HT-29 (cell line): ENCODE measurements at regions not wholly inside any gene's neighbourhood (a gene's known extent, or its start where the extent isn't known, plus 50 kb on each side); places are given as distances from the start of the nearest gene placed in this dataset.
A peak's percentile ranks its signal among the peaks of the same experiment; 100 is the strongest.
"Not testable (repeated sequence)": the region's sequence is repeated elsewhere in the genome, so short reads cannot be mapped to it uniquely, and the experiment has no call there.

Source experiments
- DNase-seq: peaks from one replicate; pipeline ENCODE4 v3.0.0-alpha.2; 2015; ENCODE audit warnings: low spot score

DNA sequence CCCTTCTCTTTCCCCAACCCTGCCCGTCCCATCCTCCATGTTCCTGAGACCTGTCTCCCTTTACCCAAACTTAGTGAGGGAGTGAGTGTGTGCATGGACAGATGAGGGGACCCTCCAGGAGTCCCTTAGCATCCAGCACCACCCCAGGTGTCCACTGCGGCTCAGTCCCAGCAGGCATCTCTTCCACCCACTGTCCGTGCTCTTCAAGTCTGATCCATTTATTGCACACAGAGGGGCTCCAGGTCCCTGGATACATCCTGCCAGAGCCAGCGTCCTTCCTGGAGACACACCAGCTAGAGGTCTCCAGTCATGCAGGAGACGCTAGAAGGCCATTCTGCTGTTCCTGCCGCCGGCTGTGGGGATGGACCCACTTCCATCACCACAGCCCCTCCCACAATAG, 239.2 kb downstream of the ADGRD1 start:
- no peak for DNase-seq

DNA sequence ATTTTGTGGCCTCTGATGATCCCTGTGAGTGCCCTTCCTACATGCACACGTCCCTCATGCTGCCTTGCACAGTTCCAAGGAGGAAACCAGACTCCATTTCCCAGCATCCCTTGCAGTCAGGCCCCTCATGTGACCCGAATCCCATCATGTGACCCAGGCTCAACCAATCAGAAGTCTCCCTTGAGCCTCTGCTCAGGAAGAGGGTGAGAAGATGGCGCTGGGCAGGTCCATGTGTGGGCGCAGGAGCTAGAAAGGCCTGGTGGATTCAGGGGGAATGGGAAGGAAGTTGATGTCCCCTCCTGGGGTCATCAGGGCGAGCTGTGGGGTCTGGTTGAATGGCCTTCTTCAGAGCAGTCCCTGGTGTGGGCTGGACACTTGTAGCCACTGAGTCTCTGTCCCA, 240.5 kb downstream of the ADGRD1 start:
- DNase-seq = peak; percentile 19

DNA sequence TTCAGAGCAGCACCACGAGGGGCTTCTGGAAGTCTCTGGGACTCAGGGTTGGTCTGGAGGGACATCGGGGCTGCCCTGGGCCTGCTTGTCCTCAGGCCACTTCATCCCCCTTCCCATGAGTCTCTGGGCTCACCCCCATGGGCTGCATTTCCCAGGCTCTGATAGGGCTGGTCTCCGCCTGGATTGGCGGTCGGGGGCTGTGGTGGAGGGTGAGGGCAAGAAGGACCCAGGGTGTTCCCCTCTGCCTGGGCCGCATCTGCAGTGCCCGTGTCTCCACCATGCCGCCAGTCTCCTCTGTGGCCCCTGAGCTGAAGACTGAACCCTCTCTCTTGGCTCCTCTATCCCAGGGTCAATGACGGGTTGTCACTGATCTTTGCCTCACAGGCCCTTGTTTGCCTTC, 242.1 kb downstream of the ADGRD1 start:
- DNase-seq = no peak

DNA sequence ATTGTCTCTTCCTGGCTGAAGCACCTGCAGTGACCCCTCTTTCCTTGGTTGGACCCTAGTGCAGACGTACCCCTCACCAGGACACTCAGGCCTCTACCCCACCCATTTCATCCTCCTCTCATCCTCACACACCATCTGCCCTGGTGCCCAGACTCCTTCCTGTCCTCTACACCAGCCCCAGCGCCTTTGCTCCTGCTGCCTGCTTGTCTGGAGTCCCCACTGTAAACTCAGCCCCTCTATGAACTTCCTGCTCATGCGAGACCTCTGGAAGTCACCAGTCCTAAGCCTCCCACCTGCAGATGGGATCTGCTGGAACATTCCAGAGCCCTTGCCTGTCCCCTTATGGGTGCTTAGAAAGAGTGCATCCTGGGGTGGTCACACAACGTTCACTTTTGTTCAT, 242.5 kb downstream of the ADGRD1 start:
- DNase-seq = no peak

DNA sequence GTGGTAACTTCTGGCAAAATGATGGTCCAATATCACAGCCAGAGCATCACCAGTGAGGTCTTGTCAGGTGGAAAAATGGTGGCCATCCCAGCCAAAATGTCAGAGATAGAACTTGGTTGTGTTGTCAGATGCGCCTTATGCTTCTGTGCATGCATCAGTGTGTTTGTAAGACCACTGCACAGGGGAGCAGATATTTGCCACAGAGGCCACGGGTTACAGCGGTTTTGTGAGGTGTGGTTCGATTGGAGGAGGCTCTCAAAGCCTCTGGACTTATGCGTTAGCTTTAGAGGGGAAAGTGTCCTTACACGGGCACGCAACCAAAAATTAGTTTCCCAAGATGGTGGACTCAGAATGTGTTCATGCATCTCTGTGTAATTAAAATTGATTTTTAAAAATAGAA, 243.8 kb downstream of the ADGRD1 start:
- DNase-seq = no peak

DNA sequence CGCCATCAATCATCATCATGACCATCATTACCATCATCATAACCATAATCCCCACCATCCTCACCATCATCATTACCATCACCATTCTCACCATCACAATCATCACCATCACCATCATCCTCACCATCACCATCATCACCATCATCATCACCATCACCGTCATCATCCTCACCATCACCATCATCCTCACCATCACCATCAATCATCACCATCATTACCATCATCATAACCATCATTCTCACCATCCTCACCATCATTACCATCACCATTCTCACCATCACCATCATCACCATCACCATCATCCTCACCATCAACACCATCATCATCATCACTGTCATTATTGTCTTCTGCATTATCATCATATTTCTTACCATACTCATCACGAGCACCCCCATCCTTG, 245.5 kb downstream of the ADGRD1 start:
- no peak for DNase-seq

DNA sequence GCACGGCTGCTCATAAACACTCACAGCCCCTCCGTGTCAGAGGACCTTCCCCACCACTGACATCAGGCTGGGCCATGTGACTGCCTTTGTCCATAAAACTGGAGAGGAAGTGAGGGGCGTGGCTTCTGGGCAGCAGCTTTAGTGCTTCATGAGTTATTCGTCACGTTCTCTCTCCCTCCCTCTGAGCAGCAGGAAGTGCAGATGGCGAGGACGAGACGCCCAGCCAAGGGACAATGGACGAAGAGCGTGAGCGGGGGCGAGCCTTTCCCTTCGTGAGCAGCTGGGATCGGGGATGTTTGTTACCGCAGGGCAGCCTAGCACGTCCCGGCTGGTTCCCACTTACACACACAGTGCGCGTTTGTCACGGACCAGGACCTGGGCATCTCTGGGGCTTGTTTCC, 248.2 kb downstream of the ADGRD1 start:
- not testable (repeated sequence) for DNase-seq

DNA sequence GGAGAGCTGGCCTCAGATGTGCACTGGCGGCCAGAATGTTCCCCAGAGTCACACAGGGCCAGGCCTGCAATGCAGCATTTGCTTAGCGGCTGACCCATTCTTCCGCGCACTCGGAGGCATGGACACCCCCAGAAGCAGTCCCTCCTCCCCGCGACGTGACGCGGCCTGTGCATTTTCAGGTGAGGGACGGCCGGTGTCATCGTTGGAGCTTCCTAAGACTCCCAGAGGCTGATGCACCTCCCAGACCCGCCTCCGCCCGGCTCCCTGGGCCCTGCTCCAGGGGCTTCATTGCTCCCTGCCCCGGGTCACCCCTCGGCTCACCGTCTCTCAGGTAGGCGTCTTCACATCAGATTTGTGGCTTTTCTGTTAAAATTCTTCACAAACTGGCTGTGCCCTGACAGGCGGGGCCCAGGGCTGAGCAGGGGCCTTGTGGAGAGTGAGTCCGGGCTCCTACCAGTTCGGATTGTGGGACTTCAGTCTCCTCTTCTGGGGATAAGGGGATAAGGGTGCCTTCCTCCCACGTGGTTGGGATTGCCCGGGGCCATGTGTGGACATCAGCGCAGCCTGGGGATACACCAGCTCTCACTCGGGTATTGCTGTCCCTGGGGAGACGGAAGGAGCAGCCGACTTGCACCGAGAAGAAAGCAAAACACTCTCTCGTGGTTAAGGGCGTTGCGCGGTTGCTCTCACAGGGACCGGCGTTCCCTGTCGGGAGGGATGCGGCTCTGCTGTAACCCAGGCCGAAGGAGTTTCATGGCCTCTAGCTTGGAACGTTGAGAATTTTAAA, 249.1 kb downstream of the ADGRD1 start:
- no peak for DNase-seq

DNA sequence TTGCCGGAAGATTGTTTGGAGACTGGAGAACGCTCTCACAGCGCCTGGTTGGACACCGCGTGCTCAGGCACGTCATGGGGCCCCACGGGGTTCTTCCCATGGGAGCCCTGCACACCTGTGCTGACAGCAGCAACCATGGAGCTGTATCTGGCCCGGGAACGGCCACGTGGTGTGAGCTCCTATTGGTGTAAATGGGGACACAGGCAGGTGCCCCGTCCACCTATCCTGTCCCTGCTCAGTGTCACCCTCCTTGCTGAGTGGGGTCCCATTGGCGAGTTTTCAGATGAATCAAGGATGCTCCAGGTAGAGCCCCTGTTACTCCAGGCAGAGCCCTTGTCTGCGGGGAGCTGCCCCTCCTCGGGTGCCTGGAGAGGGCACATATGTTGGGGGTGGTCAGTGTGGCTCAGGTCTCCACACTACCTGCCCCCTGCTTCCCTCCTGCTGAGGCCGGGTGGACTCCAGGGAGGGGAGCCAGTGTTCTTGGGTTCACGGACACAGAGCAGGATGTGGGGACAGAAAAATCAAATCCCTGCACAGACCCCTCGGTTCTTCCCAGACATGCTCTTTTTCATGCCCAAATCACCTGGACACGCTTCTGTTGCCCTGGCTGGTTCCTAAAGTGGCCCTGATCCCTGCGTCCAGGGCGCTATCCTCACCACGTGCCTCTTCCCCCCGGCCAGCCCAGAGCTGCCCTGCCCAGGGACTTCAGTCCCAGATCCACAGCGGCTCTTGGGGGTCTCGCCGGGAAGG, 250.1 kb downstream of the ADGRD1 start:
- DNase-seq = no peak

DNA sequence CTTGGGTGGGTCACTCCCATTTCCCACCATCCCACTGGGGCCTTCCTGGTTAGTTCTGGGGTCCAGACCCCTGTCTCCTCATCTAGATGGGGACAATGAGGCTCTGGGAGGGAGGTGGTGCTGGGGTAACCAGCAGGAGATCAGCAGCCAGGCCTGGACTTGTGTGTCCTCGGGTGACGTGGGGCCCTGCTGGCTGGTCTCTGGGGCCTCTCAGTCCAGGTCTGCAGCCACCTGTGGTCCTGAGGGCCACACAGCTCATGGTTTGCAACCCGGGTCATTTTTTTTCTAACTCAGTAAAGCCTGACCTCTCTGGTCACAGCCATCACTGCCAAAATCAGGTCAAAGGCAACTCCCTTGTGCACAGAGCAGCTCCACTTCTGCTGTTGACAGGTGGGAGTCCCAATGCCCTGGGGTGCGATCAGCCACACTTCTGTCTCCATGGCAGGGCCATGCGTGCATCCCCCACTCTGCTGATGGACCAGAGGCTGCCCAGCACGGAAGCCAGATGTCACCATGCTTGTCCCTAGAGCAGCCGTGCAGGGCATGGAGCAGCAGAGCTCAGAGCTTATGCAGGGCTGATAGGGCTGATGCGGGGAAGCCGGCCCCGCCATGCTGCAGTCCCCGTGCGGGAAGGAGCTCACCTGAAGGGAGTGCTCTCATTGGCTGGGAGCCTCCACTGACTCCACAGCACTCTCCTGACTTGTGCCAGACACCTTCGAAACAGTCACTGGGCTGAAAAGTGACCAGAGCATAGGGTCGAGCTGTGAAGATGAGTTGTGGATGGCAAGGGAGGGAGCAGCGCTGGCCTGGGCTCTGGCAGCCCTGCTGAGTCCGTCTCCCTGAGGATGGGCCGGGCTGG, 250.9 kb downstream of the ADGRD1 start:
- no peak for DNase-seq

DNA sequence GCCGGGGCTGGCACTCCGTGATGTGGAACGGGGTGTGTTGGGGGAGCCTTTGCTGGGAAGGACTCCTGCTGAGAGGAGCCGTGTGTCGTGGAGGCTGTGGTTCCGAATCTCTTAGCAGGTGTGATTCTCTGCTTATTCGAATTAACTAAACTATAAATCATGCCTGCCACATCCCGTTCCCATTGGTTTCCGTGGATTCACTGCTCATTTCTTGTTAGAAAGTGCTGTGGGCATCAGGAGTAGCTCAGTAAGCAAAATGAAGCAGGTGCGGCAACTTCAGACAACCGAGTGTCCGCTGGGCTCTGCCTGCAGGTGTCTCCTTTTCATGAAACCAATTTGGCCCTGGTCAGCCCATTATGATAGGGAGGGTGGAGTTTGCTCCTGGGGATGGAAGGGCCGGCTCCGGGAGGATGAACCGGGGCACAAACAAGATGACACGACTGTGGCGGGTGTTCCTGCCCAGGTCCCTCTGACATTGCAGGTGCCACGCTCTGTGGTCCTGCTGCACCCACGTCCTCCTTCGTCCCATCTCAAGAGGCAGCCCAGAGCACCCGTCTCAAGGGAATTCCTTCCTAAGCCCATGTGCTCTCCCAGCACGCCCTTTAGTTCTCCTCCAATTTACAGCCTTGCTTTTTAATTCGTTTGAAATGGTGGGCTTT, 251.7 kb downstream of the ADGRD1 start:
- not testable (repeated sequence) for DNase-seq

DNA sequence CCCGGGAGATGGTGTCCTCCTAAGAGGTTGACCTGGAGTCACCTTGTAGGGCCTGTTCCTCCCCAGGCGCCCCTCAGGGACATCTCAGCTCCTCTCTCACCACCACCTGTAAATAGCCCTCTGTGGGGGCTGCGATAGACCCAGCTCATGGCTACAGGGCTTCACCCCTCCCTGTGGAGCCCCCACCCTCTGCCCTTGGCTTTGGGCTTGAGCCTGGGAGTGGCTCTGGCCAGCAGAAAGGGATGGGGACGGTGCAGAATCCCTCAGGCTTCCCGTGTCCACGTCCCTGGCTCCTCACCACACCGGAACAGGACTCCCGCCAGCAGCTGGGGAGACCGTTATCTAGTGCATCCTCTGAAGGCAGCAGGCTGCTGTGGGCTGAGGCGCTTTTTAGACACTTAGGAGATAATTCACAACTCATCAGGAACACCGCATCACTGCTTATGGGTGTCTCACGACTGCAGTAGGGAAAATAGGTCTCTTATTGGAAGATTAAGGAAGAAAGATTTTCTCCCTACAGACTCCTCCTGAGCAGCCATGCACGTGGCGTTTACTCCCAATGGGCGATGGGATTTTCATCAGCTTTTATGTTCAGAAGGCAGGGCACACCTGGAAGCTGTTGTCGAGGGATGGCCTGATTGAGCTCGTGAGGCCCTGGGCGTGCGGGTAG, 253.1 kb downstream of the ADGRD1 start:
- DNase-seq = not testable (repeated sequence)

DNA sequence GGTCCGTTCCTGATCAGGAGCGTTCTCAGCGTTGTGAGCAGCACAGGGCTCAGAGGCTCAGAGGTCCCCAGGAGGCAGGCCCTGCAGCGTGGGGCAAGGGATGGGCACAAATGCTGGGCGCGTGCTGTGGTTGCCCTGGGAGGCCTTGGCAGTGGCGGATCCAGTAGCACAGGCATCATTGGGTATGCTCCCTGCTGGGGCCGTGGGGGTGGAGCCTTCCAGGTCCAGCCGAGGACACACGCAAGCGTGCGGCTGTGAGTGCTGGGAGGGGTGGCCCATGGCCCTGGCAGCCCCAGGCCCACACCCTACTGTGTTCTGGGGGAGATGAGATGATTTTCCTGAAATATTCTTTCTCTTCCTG, 253.6 kb downstream of the ADGRD1 start:
- not testable (repeated sequence) for DNase-seq

DNA sequence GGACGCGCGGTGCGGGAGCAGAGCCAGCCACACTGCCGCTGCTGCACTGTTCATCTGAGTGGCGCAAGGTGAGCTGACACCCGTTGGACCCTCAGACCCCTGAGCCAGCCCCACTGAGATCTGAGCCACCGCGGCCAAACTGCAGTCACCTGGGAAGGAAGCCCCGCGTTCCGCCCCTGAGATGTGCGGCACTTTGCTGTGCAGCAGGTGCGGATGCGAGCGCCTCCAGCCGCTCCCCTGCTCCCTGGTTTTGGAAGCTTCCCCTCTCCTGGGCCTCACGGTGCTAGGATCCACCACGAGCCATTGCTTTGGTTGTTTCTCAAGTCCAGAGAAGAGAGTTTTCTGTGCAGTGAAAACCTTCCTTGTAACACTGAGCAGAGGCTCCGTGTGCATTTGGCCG, 254.1 kb downstream of the ADGRD1 start:
- not testable (repeated sequence) for DNase-seq

DNA sequence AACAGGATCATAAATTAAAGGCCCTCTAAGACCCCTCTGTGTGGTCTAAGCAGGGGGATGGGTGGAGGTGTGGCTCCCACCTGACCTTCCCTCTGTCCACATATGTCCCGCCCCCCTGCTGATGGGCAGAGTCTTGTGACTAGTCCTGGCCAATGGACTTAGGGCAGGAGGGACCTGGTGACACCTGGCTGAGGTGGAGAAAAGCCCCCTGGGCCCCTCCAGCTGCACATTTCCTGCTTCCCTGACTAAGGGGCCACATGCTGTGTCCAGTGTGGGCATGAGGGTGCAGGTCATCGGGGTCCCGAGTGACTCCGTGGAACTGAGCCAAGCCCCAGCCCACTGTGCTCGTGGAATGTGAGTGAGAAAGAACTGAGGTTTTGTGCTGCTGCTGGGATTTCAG, 254.7 kb downstream of the ADGRD1 start:
- DNase-seq = no peak

DNA sequence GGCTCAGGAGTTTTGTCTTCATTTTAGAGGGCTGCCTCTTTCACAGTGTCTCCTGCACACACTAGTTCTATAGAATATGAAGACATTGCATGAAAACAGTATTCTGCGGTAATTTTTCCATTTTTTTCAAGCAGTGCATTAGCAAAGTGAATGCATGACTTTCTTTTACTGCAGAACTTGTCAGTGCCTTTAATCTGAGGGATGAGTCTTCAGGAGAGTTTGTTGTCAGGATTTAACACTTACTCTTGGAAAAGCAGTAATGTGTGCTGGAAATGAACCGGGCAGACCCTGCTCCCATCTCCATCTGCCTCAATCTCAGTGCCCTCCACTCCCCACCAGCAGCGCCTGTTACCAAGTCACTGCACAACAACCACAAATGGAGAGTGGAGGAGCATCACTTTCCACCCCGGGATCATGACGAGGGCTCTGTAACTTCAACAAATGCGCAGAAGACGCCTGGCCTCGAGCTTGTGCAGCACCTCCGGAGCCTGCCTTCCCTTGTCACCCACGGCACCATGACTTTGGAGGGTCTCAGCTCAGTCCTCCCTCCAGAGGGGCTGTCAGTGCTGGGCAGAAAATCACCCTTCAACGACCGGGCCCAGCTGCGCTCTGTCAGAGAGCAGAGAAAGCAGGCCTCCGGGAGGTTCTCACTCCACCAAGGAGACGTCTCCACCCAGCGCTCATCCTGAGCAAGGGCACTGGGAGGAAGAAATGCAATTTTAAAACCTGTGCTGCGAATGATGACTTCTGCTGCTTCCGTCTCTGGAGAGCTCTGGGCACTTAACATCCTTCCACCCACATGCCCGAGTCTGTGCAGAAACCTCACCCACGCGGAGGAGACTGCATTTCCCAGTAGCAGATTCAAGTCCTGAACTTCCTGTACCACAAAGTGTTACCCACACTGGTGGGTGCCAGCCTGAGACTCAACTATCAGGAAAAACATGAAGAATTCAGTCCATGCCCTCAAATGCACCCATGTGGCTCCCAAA, 255.7 kb downstream of the ADGRD1 start:
- no peak for DNase-seq

DNA sequence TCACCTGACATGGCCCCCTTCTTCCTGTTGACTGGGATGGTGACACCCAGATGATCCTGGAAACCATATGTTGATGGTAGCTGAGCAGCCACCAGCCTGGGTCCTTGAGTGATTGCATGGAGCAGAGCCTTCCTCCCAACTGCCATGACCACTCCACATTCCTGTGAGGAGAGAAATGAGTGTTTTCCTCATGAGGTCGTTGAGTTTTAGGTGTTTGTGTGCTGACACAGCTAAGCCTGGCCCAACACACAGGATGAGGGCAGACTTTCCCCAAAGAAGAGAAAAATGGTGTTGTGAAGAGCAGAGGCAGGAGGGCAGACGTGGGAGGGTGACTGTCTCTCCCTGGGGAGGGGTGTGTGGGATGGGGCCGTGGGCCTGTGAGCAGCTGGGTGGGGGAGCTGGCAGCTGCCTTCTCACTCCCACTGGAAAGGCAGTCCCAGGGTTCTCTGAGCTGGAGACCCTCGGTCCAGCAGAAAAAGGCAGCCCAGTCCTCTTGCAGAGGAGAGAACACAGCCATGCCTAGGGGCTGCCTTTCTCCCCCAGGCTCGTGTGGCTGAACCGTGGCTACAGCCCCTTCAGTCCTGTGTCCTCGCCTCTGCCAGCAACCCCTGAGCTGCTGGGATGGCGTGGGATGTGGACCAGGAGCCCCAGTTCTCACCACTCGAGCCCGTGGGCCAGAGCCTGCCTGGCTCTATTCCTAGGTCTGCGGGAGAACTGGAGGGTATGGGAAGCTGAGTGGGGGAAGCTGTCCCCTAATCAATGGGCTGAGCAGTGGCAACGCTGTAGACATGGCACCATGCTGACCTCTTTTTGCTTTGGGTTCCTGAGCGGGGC, 257.0 kb downstream of the ADGRD1 start:
- DNase-seq = no peak

DNA sequence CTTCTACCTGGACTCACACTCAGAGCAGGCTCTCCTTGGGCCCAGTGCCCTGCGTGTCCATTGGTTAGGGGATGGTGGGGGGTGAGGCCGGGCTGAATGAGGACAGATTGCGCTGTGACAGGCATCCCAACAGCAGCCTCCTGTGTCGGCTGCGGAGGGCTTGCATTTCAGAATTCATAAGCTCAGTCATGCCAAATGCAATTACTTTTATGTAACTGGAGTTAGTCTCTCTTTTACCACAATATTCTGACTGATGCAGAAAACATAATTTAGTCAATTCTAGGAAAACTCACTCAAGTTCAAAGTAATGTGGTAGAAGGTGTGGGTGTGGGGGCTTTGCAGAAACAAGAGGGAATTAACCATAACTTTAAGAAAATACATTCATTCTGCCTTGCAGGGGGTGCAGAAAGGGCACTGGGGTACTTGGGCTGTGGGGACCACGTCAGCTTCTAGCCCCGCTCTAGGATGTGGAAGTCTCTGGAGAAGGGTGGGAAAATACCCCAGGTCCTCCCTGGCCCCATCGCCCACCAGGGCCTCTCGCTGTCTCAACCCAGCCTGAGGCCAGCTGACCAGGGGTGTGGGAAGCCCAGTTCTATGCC, 257.7 kb downstream of the ADGRD1 start:
- DNase-seq = no peak
